ENCODE measurements at regions not wholly inside any gene's neighbourhood (a gene's known extent, or its start where the extent isn't known, plus 50 kb on each side); places are given as distances from the start of the nearest gene placed in this dataset.

DNA sequence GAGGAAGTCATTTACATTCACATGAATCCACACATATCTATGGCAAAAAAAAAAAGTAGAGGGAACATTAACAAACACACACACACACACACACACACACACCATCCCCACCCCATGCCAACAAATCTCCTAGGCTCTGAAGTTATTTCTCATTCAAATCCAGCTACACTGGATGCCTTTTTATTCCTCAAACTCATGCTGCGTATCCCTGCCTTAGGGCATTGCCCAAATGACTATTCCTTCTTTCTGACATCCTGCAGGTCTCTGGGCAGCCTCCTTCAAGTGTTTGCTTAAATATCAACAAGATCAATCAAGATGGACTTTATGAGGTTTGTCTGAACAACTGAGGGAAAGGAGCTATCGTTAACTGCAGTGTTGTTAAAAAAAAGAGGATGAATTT lies 106.5 kb upstream of the FAM9A start:
- no peak for FAIRE-seq
- DNase-seq (ENCODE audit: insufficient read length, low spot score) = no peak
- TF ChIP-seq, protein P1, sequence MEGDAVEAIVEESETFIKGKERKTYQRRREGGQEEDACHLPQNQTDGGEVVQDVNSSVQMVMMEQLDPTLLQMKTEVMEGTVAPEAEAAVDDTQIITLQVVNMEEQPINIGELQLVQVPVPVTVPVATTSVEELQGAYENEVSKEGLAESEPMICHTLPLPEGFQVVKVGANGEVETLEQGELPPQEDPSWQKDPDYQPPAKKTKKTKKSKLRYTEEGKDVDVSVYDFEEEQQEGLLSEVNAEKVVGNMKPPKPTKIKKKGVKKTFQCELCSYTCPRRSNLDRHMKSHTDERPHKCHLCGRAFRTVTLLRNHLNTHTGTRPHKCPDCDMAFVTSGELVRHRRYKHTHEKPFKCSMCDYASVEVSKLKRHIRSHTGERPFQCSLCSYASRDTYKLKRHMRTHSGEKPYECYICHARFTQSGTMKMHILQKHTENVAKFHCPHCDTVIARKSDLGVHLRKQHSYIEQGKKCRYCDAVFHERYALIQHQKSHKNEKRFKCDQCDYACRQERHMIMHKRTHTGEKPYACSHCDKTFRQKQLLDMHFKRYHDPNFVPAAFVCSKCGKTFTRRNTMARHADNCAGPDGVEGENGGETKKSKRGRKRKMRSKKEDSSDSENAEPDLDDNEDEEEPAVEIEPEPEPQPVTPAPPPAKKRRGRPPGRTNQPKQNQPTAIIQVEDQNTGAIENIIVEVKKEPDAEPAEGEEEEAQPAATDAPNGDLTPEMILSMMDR (IDR thresholded peaks at IDR 0.05; ENCODE audit: insufficient read depth, missing control alignments) = no peak

DNA sequence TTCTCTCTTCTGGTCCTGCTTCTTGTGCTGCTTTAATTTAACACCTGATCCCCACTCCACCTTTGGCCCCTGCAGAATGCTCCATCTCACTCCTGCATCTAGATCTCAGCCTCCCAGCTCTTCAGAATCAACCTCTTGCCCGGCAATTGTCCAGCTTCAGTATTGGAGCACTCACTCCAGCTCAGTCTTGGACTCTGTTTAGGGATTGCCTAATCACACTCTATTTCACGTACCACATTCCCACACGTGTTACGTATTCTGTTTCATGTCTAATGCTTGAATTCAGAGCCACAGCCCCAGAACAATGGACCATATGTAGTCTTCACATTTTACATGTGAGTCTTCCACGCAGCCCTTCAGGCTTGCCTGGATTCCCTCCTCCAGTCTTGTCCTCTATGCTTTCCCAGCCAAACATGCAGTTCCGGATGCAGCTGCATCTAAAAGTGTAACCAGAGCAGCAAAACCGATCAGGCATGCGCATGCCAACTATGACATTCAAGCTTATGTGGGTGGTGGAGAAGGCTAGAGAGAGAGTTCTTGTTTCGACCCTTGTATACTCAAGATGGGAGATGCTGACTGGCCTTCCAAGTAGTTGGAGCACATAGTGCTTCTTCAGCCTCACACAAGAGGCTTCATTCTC lies 105.2 kb upstream of the FAM9A start:
- no peak for FAIRE-seq
- TF ChIP-seq, protein P1 (IDR thresholded peaks at IDR 0.05; ENCODE audit: insufficient read depth, missing control alignments) = no peak
- no peak for DNase-seq (ENCODE audit: insufficient read length, low spot score)

DNA sequence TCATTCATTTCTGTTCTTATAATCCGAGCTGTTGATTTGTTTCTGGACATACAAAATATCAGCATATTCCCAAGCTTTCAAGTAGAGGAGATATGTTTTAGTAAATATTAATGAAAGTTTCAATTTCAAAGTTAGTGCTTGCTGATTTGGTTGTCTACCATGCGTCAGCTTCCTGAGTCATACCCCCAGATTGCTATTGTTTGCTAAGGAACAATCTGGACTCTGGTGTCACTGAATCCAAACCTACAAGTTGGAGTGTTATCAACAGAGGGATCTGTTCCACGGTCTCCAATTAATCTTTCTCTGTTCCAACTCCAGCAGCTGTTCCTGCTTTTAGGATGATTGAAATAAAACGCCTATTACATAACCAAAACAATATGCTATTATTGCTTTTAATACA lies 96.1 kb upstream of the FAM9A start:
- FAIRE-seq (no peak), DNase-seq (ENCODE audit: insufficient read length, low spot score) (no peak)
- TF ChIP-seq, protein P1 (IDR thresholded peaks at IDR 0.05; ENCODE audit: insufficient read depth, missing control alignments) = no peak

DNA sequence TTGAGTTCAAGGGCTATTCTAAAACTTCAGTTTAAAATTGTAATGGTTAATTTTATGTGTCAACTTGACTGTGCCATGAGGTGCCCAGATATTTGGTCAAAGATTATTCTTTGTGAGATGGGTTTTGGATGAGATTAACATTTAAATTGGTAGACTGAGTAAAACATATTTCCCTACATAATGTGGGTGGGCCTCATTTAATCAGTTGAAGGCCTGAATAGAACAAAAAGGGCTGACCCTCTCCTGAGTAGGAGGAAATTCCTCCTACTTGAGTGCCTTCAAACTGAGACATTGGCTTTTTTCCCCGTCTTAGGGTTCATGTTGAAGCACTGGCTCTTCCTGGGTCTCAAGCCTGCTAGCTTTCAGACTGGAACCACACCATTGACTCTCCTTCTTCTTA lies 89.6 kb upstream of the FAM9A start:
- FAIRE-seq (no peak), DNase-seq (ENCODE audit: insufficient read length, low spot score) (no peak)
- TF ChIP-seq, protein P1 (IDR thresholded peaks at IDR 0.05; ENCODE audit: insufficient read depth, missing control alignments) = no peak

DNA sequence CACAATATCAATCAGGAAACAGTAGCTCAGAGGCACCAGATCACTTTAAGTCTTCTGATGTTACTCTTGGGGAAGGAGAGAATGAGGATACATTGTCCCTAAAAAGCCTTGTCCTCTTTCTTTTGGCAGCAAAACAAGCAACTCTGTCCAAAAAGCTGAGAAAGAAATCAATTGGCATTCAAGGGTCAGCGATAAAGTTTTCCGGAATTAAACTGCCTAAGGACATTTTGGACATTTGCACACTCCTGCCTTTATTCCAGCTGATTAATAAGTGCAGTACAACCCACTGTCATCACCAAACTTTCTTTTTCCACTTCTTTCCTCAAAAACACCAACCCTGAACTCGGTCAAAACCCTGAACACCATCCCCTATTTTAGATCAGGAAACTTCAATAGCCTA lies 85.8 kb upstream of the FAM9A start:
- FAIRE-seq (no peak), DNase-seq (ENCODE audit: insufficient read length, low spot score) (no peak)
- TF ChIP-seq, protein P1 (IDR thresholded peaks at IDR 0.05; ENCODE audit: insufficient read depth, missing control alignments) = no peak

DNA sequence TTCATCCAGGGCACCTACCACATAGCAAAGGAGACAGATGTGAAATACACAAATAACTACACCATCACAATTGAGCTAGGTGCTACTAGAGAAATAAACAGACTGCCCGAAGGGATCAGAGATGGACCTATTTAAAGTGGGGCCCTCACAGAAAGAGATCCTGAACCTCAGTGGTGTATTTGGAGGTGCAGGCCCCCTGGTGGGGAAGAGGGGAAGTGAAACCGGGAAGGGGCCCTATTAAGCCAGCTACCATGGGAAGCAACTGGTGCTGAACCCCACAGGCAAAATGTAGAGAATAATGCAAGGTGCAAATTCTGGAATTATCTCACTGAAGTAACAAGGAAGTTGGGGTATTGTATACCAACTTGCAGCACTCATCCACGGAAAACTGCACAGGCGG lies 78.6 kb upstream of the FAM9A start:
- no peak for DNase-seq (ENCODE audit: insufficient read length, low spot score)
- TF ChIP-seq, protein P1 (IDR thresholded peaks at IDR 0.05; ENCODE audit: insufficient read depth, missing control alignments) = peak; percentile 21
- no peak for FAIRE-seq

DNA sequence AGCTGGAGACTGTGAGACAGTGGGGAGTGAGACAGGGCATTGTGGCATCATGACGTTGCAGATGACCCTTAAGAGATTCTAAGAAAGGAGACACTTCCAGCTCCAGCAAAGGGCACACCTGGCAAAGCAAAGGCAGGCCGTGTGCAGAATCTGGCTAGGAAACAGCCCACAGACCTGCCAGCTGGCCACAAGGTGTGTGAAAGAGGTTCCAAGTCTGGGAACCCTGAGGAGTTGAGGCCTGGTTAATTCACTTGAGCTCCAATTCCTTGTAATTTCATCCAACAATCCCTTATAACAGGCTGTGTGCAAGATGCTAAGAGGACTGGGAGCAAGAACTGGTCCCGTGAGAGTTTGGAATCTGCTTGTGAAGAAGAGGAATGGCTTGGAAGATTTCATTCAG lies 72.8 kb upstream of the FAM9A start:
- TF ChIP-seq, protein P1 (IDR thresholded peaks at IDR 0.05; ENCODE audit: insufficient read depth, missing control alignments) = no peak
- DNase-seq (ENCODE audit: insufficient read length, low spot score) (no peak), FAIRE-seq (no peak)

Measured in D721Med (cell line).